DND-41 (cell line): ENCODE measurements at regions not wholly inside any gene's neighbourhood (a gene's known extent, or its start where the extent isn't known, plus 50 kb on each side); places are given as distances from the start of the nearest gene placed in this dataset.

ENCODE experiments used
- ATAC-seq: fragments of 200-7000 bp; cut with Tn5 transposase; 3 replicates; pipeline ENCODE4 v1.9.1; 2021; ENCODE audit warnings: low read depth; ENCODE audit not compliant: insufficient read depth
- DNase-seq: peaks from one replicate; pipeline ENCODE4 v3.0.0-alpha.2; 2020
- H2AFZ ChIP-seq: 2 replicates; pipeline ENCODE4 v1.6.0; 2012; ENCODE audit warnings: low read depth, low read length
- H3K27ac ChIP-seq: 2 replicates; pipeline ENCODE4 v1.5.1; 2012; ENCODE audit warnings: low read length, inconsistent platforms
- H3K27me3 ChIP-seq: fragments of 200-600 bp; sonication (generic); 2 replicates; pipeline ENCODE4 v1.6.0; 2012; ENCODE audit warnings: low read length, mild to moderate bottlenecking, inconsistent platforms; ENCODE audit not compliant: insufficient read depth, poor library complexity
- H3K36me3 ChIP-seq: 2 replicates; pipeline ENCODE4 v1.5.1; 2012; ENCODE audit warnings: low read length, inconsistent platforms; ENCODE audit not compliant: insufficient read depth
- H3K4me1 ChIP-seq: 2 replicates; pipeline ENCODE4 v1.5.1; 2012; ENCODE audit warnings: mild to moderate bottlenecking, low read length; ENCODE audit not compliant: insufficient read depth
- H3K4me2 ChIP-seq: 2 replicates; pipeline ENCODE4 v1.6.0; 2012; ENCODE audit warnings: mild to moderate bottlenecking, moderate library complexity, low read length, inconsistent platforms; ENCODE audit not compliant: insufficient read depth
- H3K4me3 ChIP-seq, 2 experiments: fragments of 200-600 bp in 1 of 2; shearing (Covaris generic) in 1 of 2; 2 replicates each; pipeline ENCODE4 v1.5.1; 2012 to 2016; ENCODE audit warnings: inconsistent platforms in 2 of 2, low read length in 2 of 2, mild to moderate bottlenecking in 2 of 2, low read depth in 1 of 2, moderate library complexity in 1 of 2
- H3K79me2 ChIP-seq: 2 replicates; pipeline ENCODE4 v1.6.0; 2012; ENCODE audit warnings: low read length, inconsistent platforms; ENCODE audit not compliant: insufficient read depth
- H3K9ac ChIP-seq: 2 replicates; pipeline ENCODE4 v1.6.0; 2012; ENCODE audit warnings: low read depth, mild to moderate bottlenecking, inconsistent platforms, low read length, moderate library complexity
- H3K9me3 ChIP-seq: 2 replicates; pipeline ENCODE4 v1.5.1; 2012; ENCODE audit warnings: low read length, moderate library complexity, mild to moderate bottlenecking, inconsistent platforms; ENCODE audit not compliant: insufficient read depth, severe bottlenecking
- H4K20me1 ChIP-seq: 2 replicates; pipeline ENCODE4 v1.6.0; 2012; ENCODE audit warnings: low read length; ENCODE audit not compliant: insufficient read depth
- CTCF ChIP-seq: IDR thresholded peaks from 2 replicates; pipeline ENCODE4 v1.5.1; 2012; ENCODE audit warnings: borderline replicate concordance, low read length, moderate library complexity, mild to moderate bottlenecking; ENCODE audit not compliant: poor library complexity, severe bottlenecking; ENCODE audit errors: extremely low read depth
- EZH2 ChIP-seq: IDR thresholded peaks from 3 replicates; pipeline ENCODE4 v1.6.1; 2012; ENCODE audit warnings: borderline replicate concordance, low read depth, mild to moderate bottlenecking, moderate library complexity, low read length, inconsistent platforms; ENCODE audit not compliant: severe bottlenecking

- Histone ChIP-seq H3K27me3 (peaks cover 9% of the 10 kb centered on the region), H3K36me3 (no peaks in the 10 kb centered on the region), H3K4me1 (no peaks in the 10 kb centered on the region), H3K27ac (no peak overlapping the region), H3K4me3 (no peak overlapping the region), H4K20me1 (no peaks in the 10 kb centered on the region), H2AFZ (no peak overlapping the region), H3K9me3 (no peaks in the 10 kb centered on the region), H3K79me2 (no peaks in the 10 kb centered on the region), H3K4me2 (no peak overlapping the region), H3K9ac (no peak overlapping the region)
- TF ChIP-seq CTCF = no peak
- no peak for TF ChIP-seq EZH2
- no peak for DNase-seq
- ATAC-seq = no peak
Observed at GRCh38 chr2:38199127-38199526, 123.2 kb upstream of the CYP1B1 start.

- Histone ChIP-seq H3K79me2 (no peaks in the 10 kb centered on the region), H4K20me1 (no peaks in the 10 kb centered on the region), H2AFZ (no peak overlapping the region), H3K9me3 (no peaks in the 10 kb centered on the region), H3K4me1 (no peaks in the 10 kb centered on the region), H3K36me3 (no peaks in the 10 kb centered on the region), H3K27me3 (no peaks in the 10 kb centered on the region), H3K27ac (no peak overlapping the region), H3K4me3 (no peak overlapping the region), H3K4me2 (no peak overlapping the region), H3K9ac (no peak overlapping the region)
- no peak for DNase-seq
- TF ChIP-seq CTCF (no peak), EZH2 (no peak)
- ATAC-seq = no peak
Observed at GRCh38 chr2:38194751-38195150, 118.8 kb upstream of the CYP1B1 start.

GRCh38 chr2:38192976-38193375 lies 117.0 kb upstream of the CYP1B1 start:
- H4K20me1 ChIP-seq = no peaks in the 10 kb centered on the region
- no peak overlapping the region for H3K9ac ChIP-seq
- H3K9me3 ChIP-seq = no peaks in the 10 kb centered on the region
- H3K79me2 ChIP-seq = no peaks in the 10 kb centered on the region
- H3K4me3 ChIP-seq = no peak overlapping the region
- no peaks in the 10 kb centered on the region for H3K4me1 ChIP-seq
- H3K4me2 ChIP-seq = no peak overlapping the region
- H3K27me3 ChIP-seq = no peaks in the 10 kb centered on the region
- H3K27ac ChIP-seq = no peak overlapping the region
- H3K36me3 ChIP-seq = no peaks in the 10 kb centered on the region
- DNase-seq (no peak), ATAC-seq (no peak)
- H2AFZ ChIP-seq = no peak overlapping the region
- TF ChIP-seq EZH2 = no peak
- TF ChIP-seq CTCF = no peak

- H3K36me3 ChIP-seq = no peaks in the 10 kb centered on the region
- H3K27ac ChIP-seq = no peak overlapping the region
- H4K20me1 ChIP-seq = no peaks in the 10 kb centered on the region
- no peaks in the 10 kb centered on the region for H3K27me3 ChIP-seq
- H2AFZ ChIP-seq = no peak overlapping the region
- TF ChIP-seq CTCF (no peak), EZH2 (no peak)
- no peak for DNase-seq
- ATAC-seq = no peak
- no peaks in the 10 kb centered on the region for H3K79me2 ChIP-seq
- no peak overlapping the region for H3K4me2 ChIP-seq
- H3K9me3 ChIP-seq = no peaks in the 10 kb centered on the region
- no peak overlapping the region for H3K9ac ChIP-seq
- no peak overlapping the region for H3K4me3 ChIP-seq
- H3K4me1 ChIP-seq = no peaks in the 10 kb centered on the region
Observed at GRCh38 chr2:38192046-38192445, 116.1 kb upstream of the CYP1B1 start.
